ENCODE measurements at regions not wholly inside any gene's neighbourhood (a gene's known extent, or its start where the extent isn't known, plus 50 kb on each side); places are given as distances from the start of the nearest gene placed in this dataset.

- no peak overlapping the region for H3K4me3 ChIP-seq (replicated peaks; ENCODE audit: low read depth, low read length)
- TF ChIP-seq CTCF (IDR thresholded peaks at IDR 0.05; ENCODE audit: low read depth, low read length, missing control alignments), result no peak
- DNase-seq (ENCODE audit: extremely low read depth, low read depth), result no peak
Measured at GRCh38 chr4:158074851-158075250, 98.0 kb downstream of the GASK1B start.

- no peak for TF ChIP-seq CTCF (IDR thresholded peaks at IDR 0.05; ENCODE audit: low read depth, low read length, missing control alignments)
- no peak overlapping the region for H3K4me3 ChIP-seq (replicated peaks; ENCODE audit: low read depth, low read length)
- no peak for DNase-seq (ENCODE audit: extremely low read depth, low read depth)
Measured at GRCh38 chr4:158071931-158072330, 100.9 kb downstream of the GASK1B start.

GRCh38 chr4:158068068-158068467 is 104.8 kb downstream of the GASK1B start:
- TF ChIP-seq CTCF (IDR thresholded peaks at IDR 0.05; ENCODE audit: low read depth, low read length, missing control alignments), result no peak
- H3K4me3 ChIP-seq (replicated peaks; ENCODE audit: low read depth, low read length), result no peak overlapping the region
- no peak for DNase-seq (ENCODE audit: extremely low read depth, low read depth)

- no peak for TF ChIP-seq CTCF (IDR thresholded peaks at IDR 0.05; ENCODE audit: low read depth, low read length, missing control alignments)
Measured at GRCh38 chr4:158067646-158068045, 105.2 kb downstream of the GASK1B start.

GRCh38 chr4:158065603-158066002 is 107.2 kb downstream of the GASK1B start:
- no peak overlapping the region for H3K4me3 ChIP-seq (replicated peaks; ENCODE audit: low read depth, low read length)
- no peak for TF ChIP-seq CTCF (IDR thresholded peaks at IDR 0.05; ENCODE audit: low read depth, low read length, missing control alignments)
- no peak for DNase-seq (ENCODE audit: extremely low read depth, low read depth)

More at GRCh38 chr4:158067646-158068045, 105.2 kb downstream of the GASK1B start:
- H3K4me3 ChIP-seq (replicated peaks; ENCODE audit: low read depth, low read length), result no peak overlapping the region
- DNase-seq (ENCODE audit: extremely low read depth, low read depth), result no peak

- peak; percentile 28 for TF ChIP-seq CTCF (IDR thresholded peaks at IDR 0.05; ENCODE audit: low read depth, low read length, missing control alignments)
- H3K4me3 ChIP-seq (replicated peaks; ENCODE audit: low read depth, low read length), result no peak overlapping the region
- DNase-seq (ENCODE audit: extremely low read depth, low read depth), result no peak
Measured at GRCh38 chr4:158065176-158065575, 107.6 kb downstream of the GASK1B start.

GRCh38 chr4:158056689-158057245 is 116.1 kb downstream of the GASK1B start:
- no peak for TF ChIP-seq CTCF (IDR thresholded peaks at IDR 0.05; ENCODE audit: low read depth, low read length, missing control alignments)
- H3K4me3 ChIP-seq (replicated peaks; ENCODE audit: low read depth, low read length), result no peak overlapping the region
- no peak for DNase-seq (ENCODE audit: extremely low read depth, low read depth)

Data from HFF-Myc (cell line).